ENCODE measurements at regions not wholly inside any gene's neighbourhood (a gene's known extent, or its start where the extent isn't known, plus 50 kb on each side); places are given as distances from the start of the nearest gene placed in this dataset.

DNA sequence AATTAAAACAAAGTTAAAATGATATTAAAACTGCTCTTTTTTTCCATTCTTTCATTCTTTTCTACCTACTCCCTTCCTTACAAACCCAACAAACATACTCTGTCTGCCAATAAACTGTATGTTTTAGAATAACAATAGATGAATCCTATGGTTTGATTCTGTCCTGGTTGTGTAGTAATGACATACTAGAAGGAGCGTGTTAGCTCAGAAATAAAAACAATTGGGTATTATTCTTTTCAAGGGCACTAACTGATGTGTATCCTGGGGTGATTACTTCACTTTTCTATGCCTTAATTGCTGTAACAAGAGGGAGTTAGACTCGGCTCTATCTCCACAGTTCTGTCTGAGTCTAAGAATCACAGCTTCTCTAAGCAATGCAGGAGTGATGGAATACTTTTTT lies 194.4 kb downstream of the GIPC2 start:
- TF ChIP-seq, protein P1, sequence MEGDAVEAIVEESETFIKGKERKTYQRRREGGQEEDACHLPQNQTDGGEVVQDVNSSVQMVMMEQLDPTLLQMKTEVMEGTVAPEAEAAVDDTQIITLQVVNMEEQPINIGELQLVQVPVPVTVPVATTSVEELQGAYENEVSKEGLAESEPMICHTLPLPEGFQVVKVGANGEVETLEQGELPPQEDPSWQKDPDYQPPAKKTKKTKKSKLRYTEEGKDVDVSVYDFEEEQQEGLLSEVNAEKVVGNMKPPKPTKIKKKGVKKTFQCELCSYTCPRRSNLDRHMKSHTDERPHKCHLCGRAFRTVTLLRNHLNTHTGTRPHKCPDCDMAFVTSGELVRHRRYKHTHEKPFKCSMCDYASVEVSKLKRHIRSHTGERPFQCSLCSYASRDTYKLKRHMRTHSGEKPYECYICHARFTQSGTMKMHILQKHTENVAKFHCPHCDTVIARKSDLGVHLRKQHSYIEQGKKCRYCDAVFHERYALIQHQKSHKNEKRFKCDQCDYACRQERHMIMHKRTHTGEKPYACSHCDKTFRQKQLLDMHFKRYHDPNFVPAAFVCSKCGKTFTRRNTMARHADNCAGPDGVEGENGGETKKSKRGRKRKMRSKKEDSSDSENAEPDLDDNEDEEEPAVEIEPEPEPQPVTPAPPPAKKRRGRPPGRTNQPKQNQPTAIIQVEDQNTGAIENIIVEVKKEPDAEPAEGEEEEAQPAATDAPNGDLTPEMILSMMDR (IDR thresholded peaks at IDR 0.05; ENCODE audit: low read depth, low read length, poor library complexity, severe bottlenecking), result no peak
- no peak for TF ChIP-seq EZH2phosphoT487 (IDR thresholded peaks at IDR 0.05; ENCODE audit: borderline replicate concordance, low read length)
